ENCODE measurements at regions not wholly inside any gene's neighbourhood (a gene's known extent, or its start where the extent isn't known, plus 50 kb on each side); places are given as distances from the start of the nearest gene placed in this dataset.

GRCh38 chr16:60200161-60200560 is 1466.0 kb upstream of the GOT2 start:
- Histone ChIP-seq H3K9me3 (ENCODE audit: low read length) (0 out of 2 replicates have a peak, but pooled peaks cover 5% of the 10 kb centered on the region), H3K79me2 (ENCODE audit: insufficient read depth, low read length) (no peaks in the 10 kb centered on the region), H3K9ac (ENCODE audit: insufficient read depth, low read depth, low read length) (no peak overlapping the region), H3K4me3 (replicated peaks in 1 of 3; ENCODE audit: insufficient read depth in 1 of 3, low read depth in 2 of 3, low read length in 3 of 3) (no peak overlapping the region), H3K4me1 (ENCODE audit: insufficient read depth, low read length) (no peaks in the 10 kb centered on the region), H3K27ac (ENCODE audit: extremely low read length, insufficient read depth, low read length) (no peak overlapping the region), H4K20me1 (ENCODE audit: insufficient read depth, low read length) (no peaks in the 10 kb centered on the region), H2AFZ (ENCODE audit: low read length) (no peak overlapping the region), H3K27me3 (ENCODE audit: control insufficient read depth in 1 of 2, insufficient read depth in 2 of 2, low read length in 2 of 2) (no peaks in the 10 kb centered on the region), H3K4me2 (ENCODE audit: low read depth, low read length) (no peak overlapping the region), H3K36me3 (replicated peaks in 1 of 2; ENCODE audit: control insufficient read depth in 1 of 2, insufficient read depth in 2 of 2, low read length in 2 of 2) (no peaks in the 10 kb centered on the region)
- TF ChIP-seq SATB2 (CRISPR knock-in tag; IDR thresholded peaks at IDR 0.05) (no peak), PLSCR1 (CRISPR knock-in tag; IDR thresholded peaks at IDR 0.05; ENCODE audit: borderline replicate concordance) (no peak), IKZF5 (CRISPR knock-in tag; IDR thresholded peaks at IDR 0.05) (no peak), MXD1 (CRISPR knock-in tag; IDR thresholded peaks at IDR 0.05) (no peak), ZNF292 (CRISPR knock-in tag; IDR thresholded peaks at IDR 0.05; ENCODE audit: borderline replicate concordance, low read depth) (no peak), MXD4 (CRISPR knock-in tag; IDR thresholded peaks at IDR 0.05) (no peak), ZNF780A (CRISPR knock-in tag; IDR thresholded peaks at IDR 0.05) (no peak), ARID4A (CRISPR knock-in tag; IDR thresholded peaks at IDR 0.05; ENCODE audit: borderline replicate concordance) (no peak), SRSF1 (optimal IDR thresholded peaks at IDR 0.05; ENCODE audit: low read depth, low read length) (no peak), MBNL3 (CRISPR knock-in tag; conservative IDR thresholded peaks at IDR 0.05) (no peak), ZNF589 (CRISPR knock-in tag; conservative IDR thresholded peaks at IDR 0.05) (no peak), ZNF766 (CRISPR knock-in tag; IDR thresholded peaks at IDR 0.05; ENCODE audit: borderline replicate concordance) (no peak), ZFYVE20 (CRISPR knock-in tag; IDR thresholded peaks at IDR 0.05; ENCODE audit: borderline replicate concordance, low read depth) (no peak), SRSF4 (IDR thresholded peaks at IDR 0.05; ENCODE audit: low read depth, low read length, poor library complexity, severe bottlenecking) (no peak), NPAS2 (CRISPR knock-in tag; IDR thresholded peaks at IDR 0.05; ENCODE audit: borderline replicate concordance) (no peak), BRCA1 (CRISPR knock-in tag; IDR thresholded peaks at IDR 0.05) (no peak), ZNF20 (CRISPR knock-in tag; IDR thresholded peaks at IDR 0.05) (no peak), TBX3 (IDR thresholded peaks at IDR 0.05; ENCODE audit: borderline replicate concordance) (no peak), ZMYM3 (CRISPR knock-in tag; IDR thresholded peaks at IDR 0.05) (no peak), ZNF557 (CRISPR knock-in tag; IDR thresholded peaks at IDR 0.05) (no peak)
- ChIA-PET POLR2A (no interaction called here), CTCF (ENCODE audit: low intra/inter-chr PET ratio, low total read pairs) (no interaction called here)
- in situ Hi-C loops (cut with HindIII; ENCODE audit: extremely low pct_ligation_motif_present, low pct_unique_long_range_greater_than_20kb), result no loop called here
- intact Hi-C loops (cut with micrococcal nuclease; ENCODE audit: unreplicated experiment), result no loop called here
- no TSS peak for BruUV-seq (replicated peaks)
- DNase-seq (ENCODE audit: low spot score), result no peak
- ATAC-seq, result no peak
- no peak for FAIRE-seq
- 27% methylated on average over 6 of the region's 6 CpGs for WGBS (ENCODE audit: low lambda C conversion rate)

Data from HepG2 (cell line).